ENCODE measurements at regions not wholly inside any gene's neighbourhood (a gene's known extent, or its start where the extent isn't known, plus 50 kb on each side); places are given as distances from the start of the nearest gene placed in this dataset.
"Not testable (repeated sequence)": the region's sequence is repeated elsewhere in the genome, so short reads cannot be mapped to it uniquely, and the experiment has no call there.

GRCh38 chr5:96492459-96493047 lies 59.5 kb upstream of the PCSK1 start:
- Histone ChIP-seq H2AFZ (ENCODE audit: low read length) (no peak overlapping the region), H3K4me1 (ENCODE audit: insufficient read depth, low read length, poor library complexity, severe bottlenecking) (no peaks in the 10 kb centered on the region), H4K20me1 (ENCODE audit: insufficient read depth, low read length, poor library complexity, severe bottlenecking) (no peaks in the 10 kb centered on the region), H3K4me2 (ENCODE audit: low read depth, low read length, poor library complexity, severe bottlenecking) (no peak overlapping the region), H3K9ac (ENCODE audit: low read depth, low read length, poor library complexity, severe bottlenecking) (no peak overlapping the region), H3K79me2 (ENCODE audit: insufficient read depth, low read length) (no peaks in the 10 kb centered on the region), H3K36me3 (ENCODE audit: insufficient read depth, low read length) (no peaks in the 10 kb centered on the region), H3K4me3 (ENCODE audit: low read length, poor library complexity, severe bottlenecking) (no peak overlapping the region), H3K9me3 (ENCODE audit: insufficient read depth, low read depth, low read length) (no peaks in the 10 kb centered on the region), H3K9me2 (replicated peaks; ENCODE audit: low read depth, low read length) (no peaks in the 10 kb centered on the region), H3F3A (ENCODE audit: low read depth) (no peaks in the 10 kb centered on the region), H3K27me3 (ENCODE audit: insufficient read depth, low read length, poor library complexity, severe bottlenecking) (no peaks in the 10 kb centered on the region)
- no peak for TF ChIP-seq CTCF (conservative IDR thresholded peaks at IDR 0.05; ENCODE audit: low read length)
- TF ChIP-seq EZH2phosphoT487 (IDR thresholded peaks at IDR 0.05; ENCODE audit: borderline replicate concordance), result no peak

- no peak overlapping the region for H3K4me2 ChIP-seq (ENCODE audit: low read depth, low read length, poor library complexity, severe bottlenecking)
- no peak overlapping the region for H3K9ac ChIP-seq (ENCODE audit: low read depth, low read length, poor library complexity, severe bottlenecking)
- TF ChIP-seq CTCF (conservative IDR thresholded peaks at IDR 0.05; ENCODE audit: low read length) (no peak), EZH2phosphoT487 (IDR thresholded peaks at IDR 0.05; ENCODE audit: borderline replicate concordance) (no peak)
- no peak overlapping the region for H2AFZ ChIP-seq (ENCODE audit: low read length)
- H3F3A ChIP-seq (ENCODE audit: low read depth), result no peaks in the 10 kb centered on the region
- no peaks in the 10 kb centered on the region for H3K9me2 ChIP-seq (replicated peaks; ENCODE audit: low read depth, low read length)
- no peaks in the 10 kb centered on the region for H4K20me1 ChIP-seq (ENCODE audit: insufficient read depth, low read length, poor library complexity, severe bottlenecking)
- H3K4me1 ChIP-seq (ENCODE audit: insufficient read depth, low read length, poor library complexity, severe bottlenecking), result no peaks in the 10 kb centered on the region
- no peaks in the 10 kb centered on the region for H3K9me3 ChIP-seq (ENCODE audit: insufficient read depth, low read depth, low read length)
- no peak overlapping the region for H3K4me3 ChIP-seq (ENCODE audit: low read length, poor library complexity, severe bottlenecking)
- no peaks in the 10 kb centered on the region for H3K79me2 ChIP-seq (ENCODE audit: insufficient read depth, low read length)
- no peaks in the 10 kb centered on the region for H3K27me3 ChIP-seq (ENCODE audit: insufficient read depth, low read length, poor library complexity, severe bottlenecking)
- H3K36me3 ChIP-seq (ENCODE audit: insufficient read depth, low read length), result no peaks in the 10 kb centered on the region
Observed at GRCh38 chr5:96493219-96493790, 60.3 kb upstream of the PCSK1 start.

- H3K4me3 ChIP-seq (ENCODE audit: low read length, poor library complexity, severe bottlenecking), result not testable (repeated sequence)
Observed at GRCh38 chr5:96495412-96495811, 62.4 kb upstream of the PCSK1 start.

GRCh38 chr5:96497027-96497426 lies 64.0 kb upstream of the PCSK1 start:
- not testable (repeated sequence) for H3K9me3 ChIP-seq (ENCODE audit: insufficient read depth, low read depth, low read length); H3K79me2 ChIP-seq (ENCODE audit: insufficient read depth, low read length); H3K9ac ChIP-seq (ENCODE audit: low read depth, low read length, poor library complexity, severe bottlenecking); H3K4me3 ChIP-seq (ENCODE audit: low read length, poor library complexity, severe bottlenecking); H3K4me2 ChIP-seq (ENCODE audit: low read depth, low read length, poor library complexity, severe bottlenecking); H4K20me1 ChIP-seq (ENCODE audit: insufficient read depth, low read length, poor library complexity, severe bottlenecking); H3K4me1 ChIP-seq (ENCODE audit: insufficient read depth, low read length, poor library complexity, severe bottlenecking); H3F3A ChIP-seq (ENCODE audit: low read depth); H3K27me3 ChIP-seq (ENCODE audit: insufficient read depth, low read length, poor library complexity, severe bottlenecking); H2AFZ ChIP-seq (ENCODE audit: low read length); H3K36me3 ChIP-seq (ENCODE audit: insufficient read depth, low read length); H3K9me2 ChIP-seq (replicated peaks; ENCODE audit: low read depth, low read length)

More at GRCh38 chr5:96495412-96495811, 62.4 kb upstream of the PCSK1 start:
- H3K9me2 ChIP-seq (replicated peaks; ENCODE audit: low read depth, low read length); H3K79me2 ChIP-seq (ENCODE audit: insufficient read depth, low read length); H3K27me3 ChIP-seq (ENCODE audit: insufficient read depth, low read length, poor library complexity, severe bottlenecking); H4K20me1 ChIP-seq (ENCODE audit: insufficient read depth, low read length, poor library complexity, severe bottlenecking); H2AFZ ChIP-seq (ENCODE audit: low read length); H3K4me1 ChIP-seq (ENCODE audit: insufficient read depth, low read length, poor library complexity, severe bottlenecking); H3F3A ChIP-seq (ENCODE audit: low read depth); H3K9me3 ChIP-seq (ENCODE audit: insufficient read depth, low read depth, low read length); H3K36me3 ChIP-seq (ENCODE audit: insufficient read depth, low read length); H3K9ac ChIP-seq (ENCODE audit: low read depth, low read length, poor library complexity, severe bottlenecking); H3K4me2 ChIP-seq (ENCODE audit: low read depth, low read length, poor library complexity, severe bottlenecking): not testable (repeated sequence)

Measured in Loucy (cell line).